Lower leg skin (tissue), 3 donors: ENCODE measurements at regions not wholly inside any gene's neighbourhood (a gene's known extent, or its start where the extent isn't known, plus 50 kb on each side); places are given as distances from the start of the nearest gene placed in this dataset.

ENCODE experiments used
- CTCF ChIP-seq, 3 donors: fragments of 450-650 bp; IDR thresholded peaks; one replicate each; pipeline ENCODE4 v1.5.1; 2016; ENCODE audit warnings: antibody characterized with exemption in 3 of 3, mild to moderate bottlenecking in 3 of 3, moderate library complexity in 2 of 3
- POLR2A ChIP-seq, 2 donors: fragments of 450-650 bp; IDR thresholded peaks; one replicate each; pipeline ENCODE4 v1.6.1; 2016 to 2017; ENCODE audit warnings: antibody characterized with exemption in 2 of 2, mild to moderate bottlenecking in 1 of 2, moderate library complexity in 1 of 2

- no peak for TF ChIP-seq CTCF (IDR thresholded peaks at IDR 0.05)
- no peak for TF ChIP-seq POLR2A (IDR thresholded peaks at IDR 0.05)
These were observed 259.3 kb upstream of the FAM83B start for GRCh38 chr6:54587277-54587676.
